ENCODE measurements at regions not wholly inside any gene's neighbourhood (a gene's known extent, or its start where the extent isn't known, plus 50 kb on each side); places are given as distances from the start of the nearest gene placed in this dataset.

DNA sequence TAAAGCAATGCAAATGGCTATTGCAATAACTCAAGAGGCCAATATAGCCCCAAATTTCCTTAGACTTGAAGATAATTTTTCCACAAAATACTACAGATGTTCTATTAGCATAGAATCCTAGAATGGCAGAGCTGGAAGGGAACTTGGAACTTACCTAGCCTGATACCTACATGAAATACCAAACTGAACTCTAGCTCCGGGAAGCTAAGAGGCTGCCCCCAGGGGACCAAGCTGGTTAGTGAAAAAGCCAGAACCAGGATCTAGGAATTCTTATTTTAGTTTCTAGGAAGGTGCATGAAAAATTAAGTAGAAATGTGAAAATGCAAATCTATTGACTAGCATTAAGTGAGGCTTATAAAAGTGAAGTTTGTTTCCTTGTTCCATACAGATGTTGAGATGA, 256.0 kb upstream of the CBLB start:
- no peak overlapping the region for H2AFZ ChIP-seq (ENCODE audit: insufficient read depth, low read length, poor library complexity)
- H3K27ac ChIP-seq (ENCODE audit: low read depth, low read length): no peak overlapping the region
- no peak overlapping the region for H3K14ac ChIP-seq (ENCODE audit: low read length)
- H4K8ac ChIP-seq (ENCODE audit: low read depth, low read length): no peak overlapping the region
- H3K79me1 ChIP-seq (ENCODE audit: low read length): no peaks in the 10 kb centered on the region
- no peaks in the 10 kb centered on the region for H3K9me3 ChIP-seq (ENCODE audit: insufficient read depth, low read depth, low read length)
- peaks cover 0 to 2% of the 10 kb centered on the region in 2 experiments for H3K4me1 ChIP-seq (ENCODE audit: control insufficient read depth in 1 of 2, insufficient read depth in 2 of 2, low read length in 2 of 2)
- no peaks in the 10 kb centered on the region for H3K27me3 ChIP-seq (ENCODE audit: insufficient read depth, low read length)
- no peak overlapping the region for H4K91ac ChIP-seq (ENCODE audit: low read depth, low read length)
- H3K4me2 ChIP-seq (ENCODE audit: low read length): no peak overlapping the region
- no peak overlapping the region for H3K4me3 ChIP-seq (ENCODE audit: low read depth, low read length)
- no peak overlapping the region for H4K12ac ChIP-seq (ENCODE audit: low read depth, low read length)
- no peak overlapping the region for H2BK120ac ChIP-seq (ENCODE audit: insufficient read depth, low read length, poor library complexity)
- no peak overlapping the region for H2AK5ac ChIP-seq (ENCODE audit: low read length)
- H3K36me3 ChIP-seq (ENCODE audit: control insufficient read depth in 1 of 2, insufficient read depth in 2 of 2, low read length in 2 of 2): no peaks in the 10 kb centered on the region
- H3K18ac ChIP-seq (ENCODE audit: low read length): no peak overlapping the region
- no peak overlapping the region for H3K9ac ChIP-seq (ENCODE audit: low read length)
- no peak overlapping the region for H3K23ac ChIP-seq (ENCODE audit: low read length)
- no peak overlapping the region for H2BK12ac ChIP-seq (ENCODE audit: low read length)
- DNase-seq: peak in 1 of 2 donors; percentile 28
- H2BK5ac ChIP-seq (ENCODE audit: low read depth, low read length, poor library complexity): no peak overlapping the region
- H3K4ac ChIP-seq (ENCODE audit: low read depth, low read length): no peak overlapping the region
- no peaks in the 10 kb centered on the region for H3K79me2 ChIP-seq (ENCODE audit: control insufficient read depth, insufficient read depth, low read length, poor library complexity)
- no CpG with 5 or more reads among the region's 1 CpG for WGBS (ENCODE audit: extremely low coverage, insufficient coverage, insufficient read length)

GRCh38 chr3:106125321-106125720, 256.5 kb upstream of the CBLB start:
- H3K79me1 ChIP-seq (ENCODE audit: low read length): no peaks in the 10 kb centered on the region
- H2AFZ ChIP-seq (ENCODE audit: insufficient read depth, low read length, poor library complexity): no peak overlapping the region
- WGBS (ENCODE audit: extremely low coverage, insufficient coverage, insufficient read length): no CpG with 5 or more reads among the region's 3 CpGs
- no peak overlapping the region for H4K91ac ChIP-seq (ENCODE audit: low read depth, low read length)
- peaks cover 0 to 2% of the 10 kb centered on the region in 2 experiments for H3K4me1 ChIP-seq (ENCODE audit: control insufficient read depth in 1 of 2, insufficient read depth in 2 of 2, low read length in 2 of 2)
- no peaks in the 10 kb centered on the region for H3K36me3 ChIP-seq (ENCODE audit: control insufficient read depth in 1 of 2, insufficient read depth in 2 of 2, low read length in 2 of 2)
- no peak overlapping the region for H3K18ac ChIP-seq (ENCODE audit: low read length)
- DNase-seq: no peak
- H2AK5ac ChIP-seq (ENCODE audit: low read length): no peak overlapping the region
- no peaks in the 10 kb centered on the region for H3K79me2 ChIP-seq (ENCODE audit: control insufficient read depth, insufficient read depth, low read length, poor library complexity)
- H3K4me2 ChIP-seq (ENCODE audit: low read length): no peak overlapping the region
- peak overlapping the region; percentile 17 for H3K27ac ChIP-seq (ENCODE audit: low read depth, low read length)
- no peak overlapping the region for H3K4ac ChIP-seq (ENCODE audit: low read depth, low read length)
- H3K9me3 ChIP-seq (ENCODE audit: insufficient read depth, low read depth, low read length): no peaks in the 10 kb centered on the region
- H2BK12ac ChIP-seq (ENCODE audit: low read length): no peak overlapping the region
- H3K9ac ChIP-seq (ENCODE audit: low read length): no peak overlapping the region
- H3K27me3 ChIP-seq (ENCODE audit: insufficient read depth, low read length): no peaks in the 10 kb centered on the region
- no peak overlapping the region for H4K12ac ChIP-seq (ENCODE audit: low read depth, low read length)
- H2BK120ac ChIP-seq (ENCODE audit: insufficient read depth, low read length, poor library complexity): no peak overlapping the region
- H4K8ac ChIP-seq (ENCODE audit: low read depth, low read length): no peak overlapping the region
- H3K14ac ChIP-seq (ENCODE audit: low read length): no peak overlapping the region
- no peak overlapping the region for H3K4me3 ChIP-seq (ENCODE audit: low read depth, low read length)
- no peak overlapping the region for H3K23ac ChIP-seq (ENCODE audit: low read length)
- H2BK5ac ChIP-seq (ENCODE audit: low read depth, low read length, poor library complexity): no peak overlapping the region

DNA sequence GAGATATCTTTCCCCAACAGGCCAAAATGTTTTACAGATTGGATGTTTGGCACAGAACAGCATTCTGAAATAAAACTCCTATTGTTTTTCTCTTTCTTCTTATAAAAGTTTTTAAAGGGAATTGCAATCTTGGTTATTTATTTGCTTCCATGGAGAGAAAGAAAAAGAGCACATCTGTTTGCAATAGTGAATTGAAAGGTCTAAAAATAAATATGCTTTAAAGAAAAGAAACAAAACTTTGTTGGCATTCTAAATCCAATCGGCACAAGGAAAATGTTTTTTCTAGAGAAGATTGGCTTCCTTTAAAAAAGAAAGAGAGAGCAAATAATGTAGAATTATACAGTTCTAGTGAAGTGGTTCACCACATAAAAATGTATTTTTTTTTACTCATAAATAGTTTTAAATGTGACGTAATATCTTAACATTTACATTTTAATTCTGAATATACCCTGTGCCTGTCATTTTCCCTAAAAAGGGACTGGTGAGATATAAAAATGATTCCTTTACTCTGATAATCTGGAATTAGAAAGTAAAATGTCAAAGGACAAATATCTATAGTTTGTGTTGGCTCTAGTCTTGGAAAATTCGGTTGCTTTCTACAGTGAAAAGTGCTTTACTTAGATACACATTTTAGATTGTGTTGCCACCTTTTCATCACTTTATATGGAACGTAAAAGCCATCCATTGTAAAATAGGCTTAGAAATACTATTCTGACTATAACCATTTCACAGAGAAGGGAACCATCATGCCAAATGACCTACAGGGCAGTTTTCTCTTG, 257.4 kb upstream of the CBLB start:
- H3K36me3 ChIP-seq (ENCODE audit: control insufficient read depth in 1 of 2, insufficient read depth in 2 of 2, low read length in 2 of 2): no peaks in the 10 kb centered on the region
- no peak overlapping the region for H3K27ac ChIP-seq (ENCODE audit: low read depth, low read length)
- no peak overlapping the region for H4K8ac ChIP-seq (ENCODE audit: low read depth, low read length)
- WGBS (ENCODE audit: extremely low coverage, insufficient coverage, insufficient read length): no CpG with 5 or more reads among the region's 4 CpGs
- no peak overlapping the region for H3K4me2 ChIP-seq (ENCODE audit: low read length)
- H2BK5ac ChIP-seq (ENCODE audit: low read depth, low read length, poor library complexity): no peak overlapping the region
- H4K12ac ChIP-seq (ENCODE audit: low read depth, low read length): no peak overlapping the region
- no peak overlapping the region for H2AK5ac ChIP-seq (ENCODE audit: low read length)
- H3K18ac ChIP-seq (ENCODE audit: low read length): no peak overlapping the region
- no peak overlapping the region for H3K14ac ChIP-seq (ENCODE audit: low read length)
- no peaks in the 10 kb centered on the region for H3K27me3 ChIP-seq (ENCODE audit: insufficient read depth, low read length)
- no peak overlapping the region for H2BK120ac ChIP-seq (ENCODE audit: insufficient read depth, low read length, poor library complexity)
- H3K4me1 ChIP-seq (ENCODE audit: control insufficient read depth in 1 of 2, insufficient read depth in 2 of 2, low read length in 2 of 2): peaks cover 3 to 7% of the 10 kb centered on the region in 2 experiments
- H3K79me1 ChIP-seq (ENCODE audit: low read length): no peaks in the 10 kb centered on the region
- no peak overlapping the region for H2BK12ac ChIP-seq (ENCODE audit: low read length)
- H2AFZ ChIP-seq (ENCODE audit: insufficient read depth, low read length, poor library complexity): no peak overlapping the region
- H3K79me2 ChIP-seq (ENCODE audit: control insufficient read depth, insufficient read depth, low read length, poor library complexity): no peaks in the 10 kb centered on the region
- H4K91ac ChIP-seq (ENCODE audit: low read depth, low read length): no peak overlapping the region
- no peaks in the 10 kb centered on the region for H3K9me3 ChIP-seq (ENCODE audit: insufficient read depth, low read depth, low read length)
- DNase-seq: no peak
- no peak overlapping the region for H3K9ac ChIP-seq (ENCODE audit: low read length)
- no peak overlapping the region for H3K4ac ChIP-seq (ENCODE audit: low read depth, low read length)
- no peak overlapping the region for H3K23ac ChIP-seq (ENCODE audit: low read length)
- H3K4me3 ChIP-seq (ENCODE audit: low read depth, low read length): no peak overlapping the region

DNA sequence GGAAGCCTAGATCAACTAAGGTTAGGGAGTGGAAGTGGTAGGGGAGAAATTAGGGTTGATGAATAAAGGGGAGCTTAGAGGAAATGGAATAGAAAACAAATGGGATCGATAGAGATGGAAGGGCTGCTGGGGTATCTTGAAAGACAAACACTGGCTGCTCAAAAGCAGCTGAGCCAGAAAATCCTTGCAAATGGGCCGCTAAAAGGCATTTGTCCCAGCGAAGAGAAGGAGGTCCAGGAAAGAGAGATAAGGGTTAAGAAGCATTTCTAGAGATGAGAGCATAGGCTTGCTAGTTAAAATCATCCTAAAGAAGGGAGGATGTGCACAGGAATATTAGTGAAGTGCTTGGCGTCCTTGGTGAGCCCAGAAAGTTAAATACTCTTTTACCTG, 258.0 kb upstream of the CBLB start:
- Histone ChIP-seq H3K9ac (ENCODE audit: low read length) (no peak overlapping the region), H3K23ac (ENCODE audit: low read length) (no peak overlapping the region), H2AK5ac (ENCODE audit: low read length) (no peak overlapping the region), H3K4ac (ENCODE audit: low read depth, low read length) (no peak overlapping the region), H3K4me2 (ENCODE audit: low read length) (no peak overlapping the region), H3K4me3 (ENCODE audit: low read depth, low read length) (no peak overlapping the region), H2BK120ac (ENCODE audit: insufficient read depth, low read length, poor library complexity) (no peak overlapping the region), H3K79me1 (ENCODE audit: low read length) (no peaks in the 10 kb centered on the region), H3K4me1 (ENCODE audit: control insufficient read depth in 1 of 2, insufficient read depth in 2 of 2, low read length in 2 of 2) (peaks cover 3 to 6% of the 10 kb centered on the region in 2 experiments), H3K14ac (ENCODE audit: low read length) (no peak overlapping the region), H3K79me2 (ENCODE audit: control insufficient read depth, insufficient read depth, low read length, poor library complexity) (no peaks in the 10 kb centered on the region), H4K12ac (ENCODE audit: low read depth, low read length) (no peak overlapping the region), H3K36me3 (ENCODE audit: control insufficient read depth in 1 of 2, insufficient read depth in 2 of 2, low read length in 2 of 2) (no peaks in the 10 kb centered on the region), H3K9me3 (ENCODE audit: insufficient read depth, low read depth, low read length) (no peaks in the 10 kb centered on the region), H3K27me3 (ENCODE audit: insufficient read depth, low read length) (no peaks in the 10 kb centered on the region), H2AFZ (ENCODE audit: insufficient read depth, low read length, poor library complexity) (no peak overlapping the region), H3K27ac (ENCODE audit: low read depth, low read length) (no peak overlapping the region), H4K8ac (ENCODE audit: low read depth, low read length) (no peak overlapping the region), H2BK12ac (ENCODE audit: low read length) (no peak overlapping the region), H4K91ac (ENCODE audit: low read depth, low read length) (no peak overlapping the region), H3K18ac (ENCODE audit: low read length) (no peak overlapping the region), H2BK5ac (ENCODE audit: low read depth, low read length, poor library complexity) (no peak overlapping the region)
- no CpG with 5 or more reads among the region's 4 CpGs for WGBS (ENCODE audit: extremely low coverage, insufficient coverage, insufficient read length)
- DNase-seq: no peak

All from trophoblast cell (in vitro differentiated cells and primary cell).